ENCODE measurements at regions not wholly inside any gene's neighbourhood (a gene's known extent, or its start where the extent isn't known, plus 50 kb on each side); places are given as distances from the start of the nearest gene placed in this dataset.

DNA sequence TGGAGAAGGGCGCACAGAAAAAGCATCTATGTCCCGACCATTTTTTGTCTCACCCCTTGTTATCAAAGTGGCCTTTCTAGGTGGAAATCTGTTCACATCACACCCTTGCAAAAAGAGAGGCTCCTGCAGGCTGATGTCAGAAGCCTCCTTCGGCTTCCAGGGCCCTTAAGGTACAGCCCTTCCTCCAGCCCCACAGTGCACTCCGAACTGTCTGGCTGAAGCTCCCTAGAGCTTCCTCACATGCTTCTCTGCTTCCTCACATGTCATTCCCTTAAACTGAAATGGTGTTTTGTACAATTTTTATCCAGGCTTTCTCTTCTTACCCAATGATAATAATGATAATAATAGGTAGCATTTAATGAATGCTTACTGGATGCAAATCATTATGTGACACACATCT, 210.3 kb downstream of the INHBA start:
- DNase-seq (ENCODE audit: low spot score in 2 of 2): no peak
- Histone ChIP-seq H3K27me3 (no peaks in the 10 kb centered on the region), H3K36me3 (no peaks in the 10 kb centered on the region), H3K9me3 (no peaks in the 10 kb centered on the region), H3K27ac (no peak overlapping the region), H3K4me1 (no peaks in the 10 kb centered on the region), H3K4me3 (no peak overlapping the region)
- 86% methylated on average over 4 of the region's 4 CpGs for WGBS
- TF ChIP-seq POLR2AphosphoS5 (IDR thresholded peaks at IDR 0.05): no peak
- TF ChIP-seq, protein P1, sequence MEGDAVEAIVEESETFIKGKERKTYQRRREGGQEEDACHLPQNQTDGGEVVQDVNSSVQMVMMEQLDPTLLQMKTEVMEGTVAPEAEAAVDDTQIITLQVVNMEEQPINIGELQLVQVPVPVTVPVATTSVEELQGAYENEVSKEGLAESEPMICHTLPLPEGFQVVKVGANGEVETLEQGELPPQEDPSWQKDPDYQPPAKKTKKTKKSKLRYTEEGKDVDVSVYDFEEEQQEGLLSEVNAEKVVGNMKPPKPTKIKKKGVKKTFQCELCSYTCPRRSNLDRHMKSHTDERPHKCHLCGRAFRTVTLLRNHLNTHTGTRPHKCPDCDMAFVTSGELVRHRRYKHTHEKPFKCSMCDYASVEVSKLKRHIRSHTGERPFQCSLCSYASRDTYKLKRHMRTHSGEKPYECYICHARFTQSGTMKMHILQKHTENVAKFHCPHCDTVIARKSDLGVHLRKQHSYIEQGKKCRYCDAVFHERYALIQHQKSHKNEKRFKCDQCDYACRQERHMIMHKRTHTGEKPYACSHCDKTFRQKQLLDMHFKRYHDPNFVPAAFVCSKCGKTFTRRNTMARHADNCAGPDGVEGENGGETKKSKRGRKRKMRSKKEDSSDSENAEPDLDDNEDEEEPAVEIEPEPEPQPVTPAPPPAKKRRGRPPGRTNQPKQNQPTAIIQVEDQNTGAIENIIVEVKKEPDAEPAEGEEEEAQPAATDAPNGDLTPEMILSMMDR (IDR thresholded peaks at IDR 0.05): no peak
- TF ChIP-seq POLR2A (IDR thresholded peaks at IDR 0.05): no peak
- no peak for TF ChIP-seq EP300 (IDR thresholded peaks at IDR 0.05)

GRCh38 chr7:41491883-41492471, 210.9 kb downstream of the INHBA start:
- H3K4me1 ChIP-seq: no peaks in the 10 kb centered on the region
- H3K27ac ChIP-seq: no peak overlapping the region
- H3K27me3 ChIP-seq: no peaks in the 10 kb centered on the region
- WGBS: 77% methylated on average over 3 of the region's 3 CpGs
- no peaks in the 10 kb centered on the region for H3K9me3 ChIP-seq
- H3K4me3 ChIP-seq: no peak overlapping the region
- H3K36me3 ChIP-seq: no peaks in the 10 kb centered on the region
- TF ChIP-seq, protein P1 (IDR thresholded peaks at IDR 0.05): no peak
- no peak for TF ChIP-seq POLR2A (IDR thresholded peaks at IDR 0.05)
- no peak for TF ChIP-seq EP300 (IDR thresholded peaks at IDR 0.05)
- TF ChIP-seq POLR2AphosphoS5 (IDR thresholded peaks at IDR 0.05): no peak
- no peak for DNase-seq (ENCODE audit: low spot score in 2 of 2)

DNA sequence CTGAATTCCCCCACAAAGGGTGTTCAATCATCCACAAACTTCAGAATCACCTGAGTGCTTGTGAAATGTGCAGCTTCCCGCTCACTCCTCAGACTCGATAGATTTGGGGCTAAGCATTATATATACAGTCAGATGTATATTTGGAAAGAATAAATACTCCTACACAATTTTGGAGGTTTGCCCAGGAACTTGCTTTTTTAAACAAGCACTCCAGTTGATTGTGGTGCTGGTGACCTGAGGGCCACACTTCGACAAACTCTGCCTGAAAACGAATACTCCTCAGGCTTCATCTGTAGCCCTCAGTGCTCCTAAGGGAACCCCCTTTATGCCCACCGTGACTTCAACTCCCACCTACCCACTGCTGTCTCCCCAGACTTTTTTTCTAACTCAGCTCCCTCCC, 211.6 kb downstream of the INHBA start:
- Histone ChIP-seq H3K4me3 (no peak overlapping the region), H3K27me3 (no peaks in the 10 kb centered on the region), H3K36me3 (no peaks in the 10 kb centered on the region), H3K27ac (no peak overlapping the region), H3K4me1 (no peaks in the 10 kb centered on the region), H3K9me3 (no peaks in the 10 kb centered on the region)
- DNase-seq (ENCODE audit: low spot score in 2 of 2): no peak
- TF ChIP-seq, protein P1 (IDR thresholded peaks at IDR 0.05): no peak
- WGBS: 53% methylated on average over 5 of the region's 5 CpGs

DNA sequence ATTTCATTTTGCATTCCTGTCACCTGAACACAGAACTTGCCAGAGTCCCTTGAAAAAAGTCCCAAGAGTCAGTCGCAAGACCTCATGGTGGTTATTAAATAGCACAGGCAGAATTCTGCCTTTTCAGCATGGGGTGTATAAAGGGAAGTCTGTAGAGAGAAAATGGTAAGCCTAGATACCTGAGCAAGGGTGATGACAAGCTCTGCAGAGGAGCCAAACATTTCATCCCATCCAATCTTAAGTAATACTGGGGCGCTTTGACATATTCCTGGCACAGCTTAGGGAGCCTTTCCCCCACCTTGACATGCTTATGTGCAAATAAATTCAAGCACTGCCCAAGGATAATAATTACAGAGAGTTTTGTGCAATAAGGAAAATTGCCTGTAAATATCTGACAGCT, 213.0 kb downstream of the INHBA start:
- no peak for DNase-seq (ENCODE audit: low spot score in 2 of 2)
- H3K9me3 ChIP-seq: no peaks in the 10 kb centered on the region
- no peak overlapping the region for H3K4me3 ChIP-seq
- H3K27ac ChIP-seq: no peak overlapping the region
- H3K36me3 ChIP-seq: no peaks in the 10 kb centered on the region
- TF ChIP-seq EP300 (IDR thresholded peaks at IDR 0.05) (no peak), POLR2AphosphoS5 (IDR thresholded peaks at IDR 0.05) (no peak), POLR2A (IDR thresholded peaks at IDR 0.05) (no peak)
- TF ChIP-seq, protein P1 (IDR thresholded peaks at IDR 0.05): no peak
- 60% methylated on average over 2 of the region's 2 CpGs for WGBS
- H3K4me1 ChIP-seq: no peaks in the 10 kb centered on the region
- no peaks in the 10 kb centered on the region for H3K27me3 ChIP-seq

- no peak for DNase-seq (ENCODE audit: low spot score in 2 of 2)
Measured at GRCh38 chr7:41487229-41487940, 215.5 kb downstream of the INHBA start.

More at GRCh38 chr7:41487229-41487940, 215.5 kb downstream of the INHBA start:
- Histone ChIP-seq H3K4me3 (no peak overlapping the region), H3K4me1 (no peaks in the 10 kb centered on the region), H3K27ac (no peak overlapping the region), H3K27me3 (no peaks in the 10 kb centered on the region), H3K9me3 (no peaks in the 10 kb centered on the region), H3K36me3 (no peaks in the 10 kb centered on the region)
- TF ChIP-seq POLR2A (IDR thresholded peaks at IDR 0.05): no peak
- TF ChIP-seq, protein P1 (IDR thresholded peaks at IDR 0.05): no peak
- no peak for TF ChIP-seq EP300 (IDR thresholded peaks at IDR 0.05)
- no peak for TF ChIP-seq POLR2AphosphoS5 (IDR thresholded peaks at IDR 0.05)
- 64% methylated on average over 7 of the region's 7 CpGs for WGBS

All from suprapubic skin (tissue), 4 donors.